Ovary (tissue), 3 donors: ENCODE measurements at regions not wholly inside any gene's neighbourhood (a gene's known extent, or its start where the extent isn't known, plus 50 kb on each side); places are given as distances from the start of the nearest gene placed in this dataset.

Experiments
- CTCF ChIP-seq, 3 donors: fragments of 450-650 bp in 2 of 3; fragments of 200-600 bp in 1 of 3; IDR thresholded peaks; one replicate each; pipeline versions ENCODE4 v1.5.1 to v1.8.0; 2016 to 2022; ENCODE audit warnings: antibody characterized with exemption in 3 of 3, mild to moderate bottlenecking in 1 of 3
- EP300 ChIP-seq: sonication (generic); formaldehyde crosslinking; IDR thresholded peaks from one replicate; pipeline ENCODE4 v1.6.1; 2017; ENCODE audit warnings: antibody characterized with exemption
- POLR2A ChIP-seq: fragments of 450-650 bp; IDR thresholded peaks from one replicate; pipeline ENCODE4 v1.6.1; 2017; ENCODE audit warnings: antibody characterized with exemption, mild to moderate bottlenecking, moderate library complexity
- donor health status: DM: no; HTN: no; CAD: no.

GRCh38 chr14:97824218-97824617, 1027.0 kb downstream of the VRK1 start:
- TF ChIP-seq POLR2A, result no peak
- TF ChIP-seq CTCF (IDR thresholded peaks at IDR 0.05), result no peak
- no peak for TF ChIP-seq EP300
